ENCODE measurements at regions not wholly inside any gene's neighbourhood (a gene's known extent, or its start where the extent isn't known, plus 50 kb on each side); places are given as distances from the start of the nearest gene placed in this dataset.

- ATAC-seq, result no peak
- Histone ChIP-seq H3K4me2 (ENCODE audit: low read depth, low read length) (no peak overlapping the region), H3K79me2 (ENCODE audit: insufficient read depth, low read length) (no peaks in the 10 kb centered on the region), H3K9me3 (ENCODE audit: low read length) (no peaks in the 10 kb centered on the region), H3K27ac (ENCODE audit: extremely low read length, insufficient read depth, low read length) (no peak overlapping the region), H3K36me3 (replicated peaks in 1 of 2; ENCODE audit: control insufficient read depth in 1 of 2, insufficient read depth in 2 of 2, low read length in 2 of 2) (no peaks in the 10 kb centered on the region), H3K27me3 (ENCODE audit: control insufficient read depth in 1 of 2, insufficient read depth in 2 of 2, low read length in 2 of 2) (no peaks in the 10 kb centered on the region), H2AFZ (ENCODE audit: low read length) (no peak overlapping the region), H3K4me3 (replicated peaks in 1 of 3; ENCODE audit: insufficient read depth in 1 of 3, low read depth in 2 of 3, low read length in 3 of 3) (no peak overlapping the region), H4K20me1 (ENCODE audit: insufficient read depth, low read length) (no peaks in the 10 kb centered on the region), H3K9ac (ENCODE audit: insufficient read depth, low read depth, low read length) (no peak overlapping the region), H3K4me1 (ENCODE audit: insufficient read depth, low read length) (peaks cover 8% of the 10 kb centered on the region)
- intact Hi-C loops (cut with micrococcal nuclease; ENCODE audit: unreplicated experiment) (no loop called here), in situ Hi-C loops (cut with HindIII; ENCODE audit: extremely low pct_ligation_motif_present, low pct_unique_long_range_greater_than_20kb) (no loop called here)
- no TSS peak for BruUV-seq (replicated peaks)
- WGBS (ENCODE audit: low lambda C conversion rate), result 17% methylated on average over 3 of the region's 3 CpGs
- ChIA-PET POLR2A (no interaction called here), CTCF (ENCODE audit: low intra/inter-chr PET ratio, low total read pairs) (no interaction called here)
- DNase-seq (ENCODE audit: low spot score), result no peak
- FAIRE-seq, result no peak
- TF ChIP-seq SIN3A (IDR thresholded peaks at IDR 0.05; ENCODE audit: borderline replicate concordance, low read depth, low read length), result no peak
- no peak for TF ChIP-seq HNRNPH1 (optimal IDR thresholded peaks at IDR 0.05; ENCODE audit: low read depth, low read length)
- TF ChIP-seq AKAP8 (CRISPR knock-in tag; IDR thresholded peaks at IDR 0.05), result no peak
- TF ChIP-seq BORCS8-MEF2B (CRISPR knock-in tag; IDR thresholded peaks at IDR 0.05), result no peak
- TF ChIP-seq AKNA (CRISPR knock-in tag; IDR thresholded peaks at IDR 0.05; ENCODE audit: borderline replicate concordance), result no peak
- TF ChIP-seq ZNF75D (CRISPR knock-in tag; IDR thresholded peaks at IDR 0.05; ENCODE audit: borderline replicate concordance), result no peak
- no peak for TF ChIP-seq ZNF354B (CRISPR knock-in tag; IDR thresholded peaks at IDR 0.05)
- TF ChIP-seq JUNB (CRISPR knock-in tag; IDR thresholded peaks at IDR 0.05; ENCODE audit: borderline replicate concordance), result no peak
- TF ChIP-seq ZNF274 (CRISPR knock-in tag; IDR thresholded peaks at IDR 0.05), result no peak
- TF ChIP-seq, protein P1, sequence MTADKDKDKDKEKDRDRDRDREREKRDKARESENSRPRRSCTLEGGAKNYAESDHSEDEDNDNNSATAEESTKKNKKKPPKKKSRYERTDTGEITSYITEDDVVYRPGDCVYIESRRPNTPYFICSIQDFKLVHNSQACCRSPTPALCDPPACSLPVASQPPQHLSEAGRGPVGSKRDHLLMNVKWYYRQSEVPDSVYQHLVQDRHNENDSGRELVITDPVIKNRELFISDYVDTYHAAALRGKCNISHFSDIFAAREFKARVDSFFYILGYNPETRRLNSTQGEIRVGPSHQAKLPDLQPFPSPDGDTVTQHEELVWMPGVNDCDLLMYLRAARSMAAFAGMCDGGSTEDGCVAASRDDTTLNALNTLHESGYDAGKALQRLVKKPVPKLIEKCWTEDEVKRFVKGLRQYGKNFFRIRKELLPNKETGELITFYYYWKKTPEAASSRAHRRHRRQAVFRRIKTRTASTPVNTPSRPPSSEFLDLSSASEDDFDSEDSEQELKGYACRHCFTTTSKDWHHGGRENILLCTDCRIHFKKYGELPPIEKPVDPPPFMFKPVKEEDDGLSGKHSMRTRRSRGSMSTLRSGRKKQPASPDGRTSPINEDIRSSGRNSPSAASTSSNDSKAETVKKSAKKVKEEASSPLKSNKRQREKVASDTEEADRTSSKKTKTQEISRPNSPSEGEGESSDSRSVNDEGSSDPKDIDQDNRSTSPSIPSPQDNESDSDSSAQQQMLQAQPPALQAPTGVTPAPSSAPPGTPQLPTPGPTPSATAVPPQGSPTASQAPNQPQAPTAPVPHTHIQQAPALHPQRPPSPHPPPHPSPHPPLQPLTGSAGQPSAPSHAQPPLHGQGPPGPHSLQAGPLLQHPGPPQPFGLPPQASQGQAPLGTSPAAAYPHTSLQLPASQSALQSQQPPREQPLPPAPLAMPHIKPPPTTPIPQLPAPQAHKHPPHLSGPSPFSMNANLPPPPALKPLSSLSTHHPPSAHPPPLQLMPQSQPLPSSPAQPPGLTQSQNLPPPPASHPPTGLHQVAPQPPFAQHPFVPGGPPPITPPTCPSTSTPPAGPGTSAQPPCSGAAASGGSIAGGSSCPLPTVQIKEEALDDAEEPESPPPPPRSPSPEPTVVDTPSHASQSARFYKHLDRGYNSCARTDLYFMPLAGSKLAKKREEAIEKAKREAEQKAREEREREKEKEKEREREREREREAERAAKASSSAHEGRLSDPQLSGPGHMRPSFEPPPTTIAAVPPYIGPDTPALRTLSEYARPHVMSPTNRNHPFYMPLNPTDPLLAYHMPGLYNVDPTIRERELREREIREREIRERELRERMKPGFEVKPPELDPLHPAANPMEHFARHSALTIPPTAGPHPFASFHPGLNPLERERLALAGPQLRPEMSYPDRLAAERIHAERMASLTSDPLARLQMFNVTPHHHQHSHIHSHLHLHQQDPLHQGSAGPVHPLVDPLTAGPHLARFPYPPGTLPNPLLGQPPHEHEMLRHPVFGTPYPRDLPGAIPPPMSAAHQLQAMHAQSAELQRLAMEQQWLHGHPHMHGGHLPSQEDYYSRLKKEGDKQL (CRISPR knock-in tag; IDR thresholded peaks at IDR 0.05; ENCODE audit: low read depth), result no peak
- no peak for TF ChIP-seq SMAD1 (CRISPR knock-in tag; IDR thresholded peaks at IDR 0.05; ENCODE audit: borderline replicate concordance, low read depth)
- no peak for TF ChIP-seq ZNF343 (CRISPR knock-in tag; IDR thresholded peaks at IDR 0.05)
Observed at GRCh38 chr2:57888463-57888862, 158.1 kb upstream of the VRK2 start.
